ENCODE measurements at regions not wholly inside any gene's neighbourhood (a gene's known extent, or its start where the extent isn't known, plus 50 kb on each side); places are given as distances from the start of the nearest gene placed in this dataset.

DNA sequence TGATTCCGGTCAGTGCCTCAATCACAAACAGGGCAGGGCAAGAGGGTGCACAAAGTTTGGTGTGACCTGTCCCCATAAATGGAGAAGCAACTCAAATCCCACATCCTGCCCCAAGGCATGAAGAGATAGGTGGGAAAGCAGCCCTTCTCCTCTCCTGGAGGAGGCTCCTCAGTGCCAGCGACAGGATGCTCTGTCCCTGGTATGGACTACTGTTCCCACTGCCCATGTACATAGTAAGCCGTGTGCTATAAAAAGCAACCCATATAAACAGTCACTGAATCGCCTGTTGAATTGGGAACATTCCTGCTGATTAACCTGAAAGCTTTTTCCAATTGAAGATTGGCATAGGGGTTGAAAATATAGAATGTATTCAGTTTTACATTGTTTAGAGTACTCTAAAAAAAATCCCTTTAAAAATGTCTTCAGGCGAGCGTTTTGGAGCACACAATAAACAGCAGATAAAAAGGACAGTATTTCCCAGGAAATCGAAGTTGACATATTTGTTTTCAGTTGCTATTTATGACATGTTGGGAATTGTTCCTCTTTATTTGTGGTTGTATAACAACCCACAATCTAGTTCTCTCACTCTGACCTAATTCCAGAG, 513.9 kb downstream of the DIRAS2 start:
- no peak overlapping the region for H3K4me3 ChIP-seq (ENCODE audit: severe bottlenecking)

DNA sequence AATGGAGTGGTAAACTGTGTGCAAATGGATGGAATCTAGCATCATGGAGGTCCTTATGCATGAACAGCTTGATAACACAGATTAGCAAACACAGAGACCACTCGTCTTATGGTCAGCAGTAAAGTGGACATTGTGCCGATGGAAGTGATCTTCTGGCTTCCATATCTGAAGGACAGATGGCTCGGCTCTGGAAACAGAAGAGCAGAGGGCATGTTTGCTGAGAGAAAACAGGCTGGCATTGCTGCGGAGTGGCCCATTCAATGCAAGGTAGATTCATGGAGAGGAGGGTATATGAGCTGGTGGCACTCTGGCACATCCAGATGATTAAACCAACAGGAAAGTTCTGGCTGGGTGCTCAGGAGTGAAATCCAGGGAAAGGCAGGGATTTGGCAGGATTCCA, 513.2 kb downstream of the DIRAS2 start:
- Histone ChIP-seq H3K27me3 (ENCODE audit: insufficient read depth, poor library complexity, severe bottlenecking) (no peaks in the 10 kb centered on the region), H3K4me3 (ENCODE audit: severe bottlenecking) (no peak overlapping the region), H3K4me1 (ENCODE audit: insufficient read depth, poor library complexity, severe bottlenecking) (no peaks in the 10 kb centered on the region), H3K27ac (ENCODE audit: poor library complexity, severe bottlenecking) (no peak overlapping the region), H3K36me3 (ENCODE audit: low read depth) (no peaks in the 10 kb centered on the region), H3K9me3 (ENCODE audit: severe bottlenecking) (no peaks in the 10 kb centered on the region)
- no peak for DNase-seq (ENCODE audit: low spot score)
- ATAC-seq (ENCODE audit: low read depth): no peak
- TF ChIP-seq, protein P1, sequence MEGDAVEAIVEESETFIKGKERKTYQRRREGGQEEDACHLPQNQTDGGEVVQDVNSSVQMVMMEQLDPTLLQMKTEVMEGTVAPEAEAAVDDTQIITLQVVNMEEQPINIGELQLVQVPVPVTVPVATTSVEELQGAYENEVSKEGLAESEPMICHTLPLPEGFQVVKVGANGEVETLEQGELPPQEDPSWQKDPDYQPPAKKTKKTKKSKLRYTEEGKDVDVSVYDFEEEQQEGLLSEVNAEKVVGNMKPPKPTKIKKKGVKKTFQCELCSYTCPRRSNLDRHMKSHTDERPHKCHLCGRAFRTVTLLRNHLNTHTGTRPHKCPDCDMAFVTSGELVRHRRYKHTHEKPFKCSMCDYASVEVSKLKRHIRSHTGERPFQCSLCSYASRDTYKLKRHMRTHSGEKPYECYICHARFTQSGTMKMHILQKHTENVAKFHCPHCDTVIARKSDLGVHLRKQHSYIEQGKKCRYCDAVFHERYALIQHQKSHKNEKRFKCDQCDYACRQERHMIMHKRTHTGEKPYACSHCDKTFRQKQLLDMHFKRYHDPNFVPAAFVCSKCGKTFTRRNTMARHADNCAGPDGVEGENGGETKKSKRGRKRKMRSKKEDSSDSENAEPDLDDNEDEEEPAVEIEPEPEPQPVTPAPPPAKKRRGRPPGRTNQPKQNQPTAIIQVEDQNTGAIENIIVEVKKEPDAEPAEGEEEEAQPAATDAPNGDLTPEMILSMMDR (IDR thresholded peaks at IDR 0.05; ENCODE audit: poor library complexity, severe bottlenecking): no peak

More for the DNA sequence above, 513.9 kb downstream of the DIRAS2 start:
- Histone ChIP-seq H3K27ac (ENCODE audit: poor library complexity, severe bottlenecking) (no peak overlapping the region), H3K9me3 (ENCODE audit: severe bottlenecking) (no peaks in the 10 kb centered on the region), H3K36me3 (ENCODE audit: low read depth) (no peaks in the 10 kb centered on the region), H3K27me3 (ENCODE audit: insufficient read depth, poor library complexity, severe bottlenecking) (no peaks in the 10 kb centered on the region), H3K4me1 (ENCODE audit: insufficient read depth, poor library complexity, severe bottlenecking) (no peaks in the 10 kb centered on the region)
- TF ChIP-seq, protein P1 (IDR thresholded peaks at IDR 0.05; ENCODE audit: poor library complexity, severe bottlenecking): no peak
- DNase-seq (ENCODE audit: low spot score) (no peak), ATAC-seq (ENCODE audit: low read depth) (no peak)

DNA sequence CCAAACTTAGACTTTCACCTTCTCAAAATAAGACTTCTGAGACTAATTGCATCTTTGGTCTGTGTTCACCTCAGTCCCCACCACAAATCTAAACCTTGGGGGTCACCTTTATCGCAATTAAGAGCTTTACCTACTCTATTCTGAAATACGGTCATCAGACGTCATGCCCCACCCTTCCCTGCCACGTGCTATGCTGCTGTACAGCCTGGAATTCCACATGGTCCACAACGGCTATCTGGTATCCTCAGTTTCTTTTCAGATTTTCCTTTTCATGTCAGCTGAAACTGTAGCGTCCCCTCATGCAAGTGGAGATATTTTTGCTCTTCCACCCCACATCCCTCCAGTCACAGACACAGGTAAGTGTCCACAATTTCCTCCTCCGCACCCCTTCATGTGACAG, 511.1 kb downstream of the DIRAS2 start:
- Histone ChIP-seq H3K36me3 (ENCODE audit: low read depth) (no peaks in the 10 kb centered on the region), H3K27me3 (ENCODE audit: insufficient read depth, poor library complexity, severe bottlenecking) (no peaks in the 10 kb centered on the region), H3K4me3 (ENCODE audit: severe bottlenecking) (no peak overlapping the region), H3K27ac (ENCODE audit: poor library complexity, severe bottlenecking) (no peak overlapping the region), H3K9me3 (ENCODE audit: severe bottlenecking) (no peaks in the 10 kb centered on the region), H3K4me1 (ENCODE audit: insufficient read depth, poor library complexity, severe bottlenecking) (no peaks in the 10 kb centered on the region)
- DNase-seq (ENCODE audit: low spot score) (no peak), ATAC-seq (ENCODE audit: low read depth) (no peak)
- TF ChIP-seq, protein P1 (IDR thresholded peaks at IDR 0.05; ENCODE audit: poor library complexity, severe bottlenecking): no peak

DNA sequence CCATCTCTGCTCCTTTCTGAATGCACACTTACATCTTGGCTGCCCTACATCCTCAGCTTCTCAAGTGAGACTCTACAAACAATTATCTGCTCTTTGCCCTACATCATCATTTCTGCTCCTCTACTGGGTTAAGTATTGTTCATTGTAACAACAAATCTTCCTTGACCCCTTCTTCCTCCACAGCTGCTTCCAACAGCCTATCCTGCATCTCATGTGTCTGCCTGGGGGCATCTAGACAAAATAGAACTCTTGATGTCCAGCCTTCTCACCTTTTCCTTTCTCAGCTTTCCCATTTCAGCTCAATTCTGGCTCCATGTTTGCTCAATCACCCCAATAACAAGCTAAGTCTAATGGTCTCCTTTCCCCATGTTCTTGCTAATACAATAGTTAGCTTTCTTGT, 509.8 kb downstream of the DIRAS2 start:
- DNase-seq (ENCODE audit: low spot score): no peak
- no peak for ATAC-seq (ENCODE audit: low read depth)
- H3K4me1 ChIP-seq (ENCODE audit: insufficient read depth, poor library complexity, severe bottlenecking): no peaks in the 10 kb centered on the region
- TF ChIP-seq, protein P1 (IDR thresholded peaks at IDR 0.05; ENCODE audit: poor library complexity, severe bottlenecking): no peak
- H3K27me3 ChIP-seq (ENCODE audit: insufficient read depth, poor library complexity, severe bottlenecking): peaks cover 9% of the 10 kb centered on the region
- H3K27ac ChIP-seq (ENCODE audit: poor library complexity, severe bottlenecking): no peak overlapping the region
- no peaks in the 10 kb centered on the region for H3K36me3 ChIP-seq (ENCODE audit: low read depth)
- H3K9me3 ChIP-seq (ENCODE audit: severe bottlenecking): no peaks in the 10 kb centered on the region
- H3K4me3 ChIP-seq (ENCODE audit: severe bottlenecking): no peak overlapping the region

DNA sequence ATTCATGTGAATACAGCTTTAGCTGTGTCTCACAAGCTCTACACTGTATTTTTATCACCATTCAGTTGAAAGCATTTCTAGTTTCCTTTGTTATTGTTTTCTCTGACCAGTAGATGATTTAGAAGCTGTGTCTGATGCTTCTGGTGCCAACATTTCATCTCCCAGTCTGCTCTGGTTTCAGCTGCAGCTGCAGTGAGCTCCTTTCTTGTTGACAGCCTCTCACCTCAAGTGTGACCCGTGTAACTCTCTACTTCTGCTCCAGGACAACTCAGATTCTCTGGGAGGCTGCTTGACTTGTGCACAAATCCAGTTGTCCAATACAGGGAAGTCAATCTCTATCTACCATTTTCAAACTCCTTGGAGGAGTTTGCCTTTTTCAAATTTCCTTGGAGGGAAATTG, 504.8 kb downstream of the DIRAS2 start:
- Histone ChIP-seq H3K4me3 (ENCODE audit: severe bottlenecking) (no peak overlapping the region), H3K9me3 (ENCODE audit: severe bottlenecking) (no peaks in the 10 kb centered on the region), H3K27me3 (ENCODE audit: insufficient read depth, poor library complexity, severe bottlenecking) (peaks cover 10% of the 10 kb centered on the region), H3K4me1 (ENCODE audit: insufficient read depth, poor library complexity, severe bottlenecking) (no peaks in the 10 kb centered on the region), H3K27ac (ENCODE audit: poor library complexity, severe bottlenecking) (no peak overlapping the region), H3K36me3 (ENCODE audit: low read depth) (no peaks in the 10 kb centered on the region)
- DNase-seq (ENCODE audit: low spot score): no peak
- ATAC-seq (ENCODE audit: low read depth): no peak
- TF ChIP-seq, protein P1 (IDR thresholded peaks at IDR 0.05; ENCODE audit: poor library complexity, severe bottlenecking): no peak
